K562 (cell line): ENCODE measurements at regions not wholly inside any gene's neighbourhood (a gene's known extent, or its start where the extent isn't known, plus 50 kb on each side); places are given as distances from the start of the nearest gene placed in this dataset.

Experiments
- ATAC-seq: fragments of 200-7000 bp; cut with Tn5 transposase; 3 replicates; pipeline ENCODE4 v1.9.1; 2020; ENCODE audit warnings: moderate library complexity
- BruUV-seq: library from RNA; stranded (reverse); fragments of 400-500 nt; replicated peaks from 2 replicates; lab custom pipeline; 2021; lab: Mats Ljungman, UMichigan
- CTCF ChIA-PET: fragments of 300-600 bp; formaldehyde crosslinking; extraction: SDS; loops from one replicate; lab custom pipeline; 2021; ENCODE audit warnings: low intra/inter-chr PET ratio; lab: Yijun Ruan, JAX
- POLR2A ChIA-PET: fragments of 300-600, 350-650 bp; sonication (Branson Sonifier 250); formaldehyde crosslinking; extraction: SDS; loops from one replicate; lab custom pipeline; 2021; ENCODE audit warnings: antibody characterized with exemption, inconsistent platforms; lab: Yijun Ruan, JAX
- DNase-seq, 4 experiments: peaks; one replicate each; pipeline versions ENCODE4 v3.0.0 to v3.0.0-alpha.2; 2011 to 2018; ENCODE audit warnings: low spot score in 3 of 4, mixed read lengths in 3 of 4; ENCODE audit errors: extremely low read depth in 1 of 4
- FAIRE-seq: peaks from 2 replicates; lab custom pipeline; 2011; peaks lifted over from hg19 to GRCh38; lab: Jason Lieb, UNC
- H2AFZ ChIP-seq: 2 replicates; pipeline ENCODE4 v1.6.0; 2011; ENCODE audit warnings: low read depth, low read length, control low read depth, inconsistent platforms
- H3K27ac ChIP-seq: fragments of 200-600 bp; 3 replicates; pipeline ENCODE4 v1.8.0; 2011; ENCODE audit warnings: low read depth, mild to moderate bottlenecking, control low read depth, inconsistent platforms, low read length, moderate library complexity, mixed read lengths; ENCODE audit errors: extremely low read depth
- H3K27me3 ChIP-seq, 2 experiments: fragments of 300-600 bp in 1 of 2; 2 replicates in 1 of 2; 3 replicates in 1 of 2; pipeline versions ENCODE4 v1.6.0 to v1.8.0; 2011; ENCODE audit warnings: inconsistent platforms in 2 of 2, low read length in 2 of 2, mild to moderate bottlenecking in 1 of 2, mixed read lengths in 1 of 2, moderate library complexity in 1 of 2; ENCODE audit not compliant: control insufficient read depth in 2 of 2, insufficient read depth in 2 of 2
- H3K36me3 ChIP-seq: fragments of 300-600 bp; 3 replicates; pipeline ENCODE4 v1.8.0; 2011; ENCODE audit warnings: mild to moderate bottlenecking, low read length, inconsistent platforms; ENCODE audit not compliant: control insufficient read depth, insufficient read depth
- H3K4me1 ChIP-seq, 2 experiments: fragments of 200-600 bp in 1 of 2; replicated peaks in 1 of 2; 2 replicates in 1 of 2; 3 replicates in 1 of 2; pipeline versions ENCODE4 v1.5.1 to v1.8.0; 2011; ENCODE audit warnings: inconsistent platforms in 2 of 2, low read length in 2 of 2, mild to moderate bottlenecking in 1 of 2, mixed read lengths in 1 of 2, moderate library complexity in 1 of 2; ENCODE audit not compliant: control insufficient read depth in 2 of 2, insufficient read depth in 2 of 2
- H3K4me2 ChIP-seq: 2 replicates; pipeline ENCODE4 v1.6.1; 2011; ENCODE audit warnings: low read length, control low read depth, inconsistent platforms, mixed read lengths; ENCODE audit not compliant: insufficient read depth
- H3K4me3 ChIP-seq: fragments of 200-600 bp; sonication (generic), shearing (Covaris generic); 2 replicates; pipeline ENCODE4 v1.5.1; 2016; ENCODE audit warnings: control low read depth, inconsistent platforms
- H3K79me2 ChIP-seq: fragments of 200-600 bp; 3 replicates; pipeline ENCODE4 v1.8.0; 2011; ENCODE audit warnings: low read length, inconsistent platforms; ENCODE audit not compliant: control insufficient read depth, insufficient read depth
- H3K9ac ChIP-seq, 2 experiments: 2 replicates each; pipeline versions ENCODE4 v1.6.0 to v1.6.1; 2011; ENCODE audit warnings: low read depth in 2 of 2, low read length in 2 of 2, control low read depth in 1 of 2, inconsistent platforms in 1 of 2, mild to moderate bottlenecking in 1 of 2, mixed read lengths in 1 of 2; ENCODE audit not compliant: insufficient read depth in 1 of 2
- H3K9me1 ChIP-seq: one replicate; pipeline ENCODE4 v1.6.0; 2011; ENCODE audit warnings: inconsistent platforms, mild to moderate bottlenecking, low read length, moderate library complexity; ENCODE audit not compliant: control insufficient read depth, insufficient read depth
- H3K9me3 ChIP-seq: replicated peaks from 2 replicates; pipeline ENCODE4 v1.5.1; 2011; ENCODE audit warnings: low read depth, low read length, inconsistent platforms; ENCODE audit not compliant: control insufficient read depth, insufficient read depth
- H4K20me1 ChIP-seq: replicated peaks from 2 replicates; pipeline ENCODE4 v1.6.1; 2011; ENCODE audit warnings: low read length, inconsistent platforms, mixed read lengths; ENCODE audit not compliant: control insufficient read depth, insufficient read depth
- CBX3 ChIP-seq, 2 experiments: IDR thresholded peaks; 1 replicate in 1 of 2; 2 replicates in 1 of 2; pipeline ENCODE4 v1.6.1; 2012; ENCODE audit warnings: inconsistent platforms in 2 of 2, low read length in 2 of 2, borderline replicate concordance in 1 of 2, control low read depth in 1 of 2
- CTBP1 ChIP-seq: fragments of 450-650 bp; IDR thresholded peaks from 2 replicates; pipeline ENCODE4 v1.6.1; 2016; ENCODE audit warnings: borderline replicate concordance
- MAFG ChIP-seq: fragments of 450-650 bp; conservative IDR thresholded peaks from 2 replicates; pipeline ENCODE4 v1.6.1; 2016; ENCODE audit warnings: missing genetic modification characterization, missing compliant biosample characterization
- PHTF2 ChIP-seq: fragments of 250-450 bp; sonication (Bioruptor Pico); IDR thresholded peaks from 2 replicates; pipeline ENCODE4 v1.5.0; 2021; ENCODE audit warnings: mild to moderate bottlenecking
- RBM14 ChIP-seq: fragments of 200-400 bp; formaldehyde crosslinking; IDR thresholded peaks from 2 replicates; pipeline ENCODE4 v1.6.1; 2018; ENCODE audit warnings: low read depth, mild to moderate bottlenecking, low read length, moderate library complexity, borderline replicate concordance; ENCODE audit not compliant: insufficient read depth
- SRSF7 ChIP-seq: fragments of 200-400 bp; formaldehyde crosslinking; optimal IDR thresholded peaks from 2 replicates; pipeline ENCODE3; 2017; ENCODE audit warnings: mild to moderate bottlenecking, low read depth, low read length
- STAT5B ChIP-seq: fragments of 250-450 bp; sonication (Bioruptor Pico); IDR thresholded peaks from 2 replicates; pipeline ENCODE4 v1.8.0; 2021; ENCODE audit warnings: mild to moderate bottlenecking, inconsistent platforms
- ZFPM2 ChIP-seq: fragments of 250-450 bp; sonication (Bioruptor Pico); IDR thresholded peaks from 2 replicates; pipeline ENCODE4 v1.5.1; 2022; ENCODE audit warnings: mild to moderate bottlenecking
- ZKSCAN1 ChIP-seq: fragments of 150-350 bp; IDR thresholded peaks from 2 replicates; pipeline ENCODE4 v1.6.1; 2016; ENCODE audit warnings: low read depth, low read length
- WGBS: fragments of 100-300 bp; shearing (Covaris generic); methylation state at CpG from one replicate; pipeline ENCODE4 v1.1.6; 2016; ENCODE audit warnings: low coverage, mixed read lengths; ENCODE audit not compliant: insufficient coverage; ENCODE audit errors: missing lambda C conversion rate; 5-methylcytosine and 5-hydroxymethylcytosine counted together
- in situ Hi-C: fragments of 300-500 bp; cut with MboI; formaldehyde crosslinking; loops from 4 replicates; pipeline ENCODE4 v1.15.0; 2018; ENCODE audit warnings: inconsistent platforms, mixed read lengths
- intact Hi-C: fragments of 100-400 bp; cut with micrococcal nuclease; formaldehyde crosslinking; loops from 2 replicates; pipeline ENCODE4 v1.14.2; 2022
- TF ChIP-seq, protein P1 (sequence below): conservative IDR thresholded peaks from 2 replicates; pipeline ENCODE4 v1.6.1; 2011; ENCODE audit warnings: low read depth, mild to moderate bottlenecking, low read length; ENCODE audit not compliant: control insufficient read depth

DNA sequence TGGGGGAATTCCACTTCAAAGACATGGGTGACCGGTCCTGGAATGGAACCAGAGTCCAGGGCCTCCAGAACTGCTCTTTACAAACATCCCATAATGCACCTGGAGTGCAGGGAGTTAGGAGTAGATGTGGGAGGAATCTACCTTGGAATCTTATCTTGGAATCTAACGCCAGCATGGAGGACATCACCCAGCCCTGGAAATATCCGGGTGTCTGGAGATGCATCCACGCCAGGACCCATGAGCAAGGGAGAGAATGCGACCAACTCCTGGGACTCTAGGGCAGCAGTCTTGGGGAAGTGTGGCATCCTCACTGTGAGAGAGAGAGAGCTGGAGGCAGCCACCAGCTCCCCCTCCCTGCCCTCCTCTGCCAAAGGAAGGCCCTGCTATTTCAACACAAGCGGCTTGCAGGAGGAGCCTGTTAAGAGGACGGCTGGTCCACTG is 211.8 kb downstream of the UQCRFS1 start:
- Histone ChIP-seq H3K9me3 (no peaks in the 10 kb centered on the region), H3K27ac (no peak overlapping the region), H3K79me2 (no peaks in the 10 kb centered on the region), H3K9me1 (no peaks in the 10 kb centered on the region), H3K4me1 (no peaks in the 10 kb centered on the region), H3K4me2 (no peak overlapping the region), H3K4me3 (no peak overlapping the region), H3K27me3 (peaks cover 4 to 11% of the 10 kb centered on the region in 2 experiments; a peak in 4 of 5 replicates), H4K20me1 (no peaks in the 10 kb centered on the region), H3K9ac (no peak overlapping the region), H3K36me3 (no peaks in the 10 kb centered on the region), H2AFZ (no peak overlapping the region)
- ChIA-PET POLR2A (interaction anchor here (0.6 to 1.5 kb wide), 3 partner anchors 10 to 41 kb away, joined by 3 read pairs; no protein-coding TSS in a partner anchor), CTCF (no interaction called here)
- ATAC-seq = no peak
- TF ChIP-seq, protein P1, sequence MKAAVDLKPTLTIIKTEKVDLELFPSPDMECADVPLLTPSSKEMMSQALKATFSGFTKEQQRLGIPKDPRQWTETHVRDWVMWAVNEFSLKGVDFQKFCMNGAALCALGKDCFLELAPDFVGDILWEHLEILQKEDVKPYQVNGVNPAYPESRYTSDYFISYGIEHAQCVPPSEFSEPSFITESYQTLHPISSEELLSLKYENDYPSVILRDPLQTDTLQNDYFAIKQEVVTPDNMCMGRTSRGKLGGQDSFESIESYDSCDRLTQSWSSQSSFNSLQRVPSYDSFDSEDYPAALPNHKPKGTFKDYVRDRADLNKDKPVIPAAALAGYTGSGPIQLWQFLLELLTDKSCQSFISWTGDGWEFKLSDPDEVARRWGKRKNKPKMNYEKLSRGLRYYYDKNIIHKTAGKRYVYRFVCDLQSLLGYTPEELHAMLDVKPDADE = no peak
- TF ChIP-seq SRSF7 (no peak), ZKSCAN1 (no peak), CTBP1 (no peak), ZFPM2 (CRISPR knock-in tag) (no peak), PHTF2 (CRISPR knock-in tag) (no peak), STAT5B (CRISPR knock-in tag) (no peak), MAFG (tag) (no peak), RBM14 (no peak), CBX3 (IDR thresholded peaks at IDR 0.05; ENCODE audit: borderline replicate concordance in 1 of 2, low read length in 2 of 2) (no peak)
- BruUV-seq = no TSS peak
- DNase-seq = no peak
- in situ Hi-C loops (no loop called here), intact Hi-C loops (no loop called here)
- FAIRE-seq = no peak
- 1% methylated on average over 6 of the region's 7 CpGs for WGBS
